Skeletal muscle cell (primary cell): ENCODE measurements at regions not wholly inside any gene's neighbourhood (a gene's known extent, or its start where the extent isn't known, plus 50 kb on each side); places are given as distances from the start of the nearest gene placed in this dataset.

Experiments used
- DNase-seq: peaks from one replicate; pipeline ENCODE4 v3.0.0-alpha.2; 2010; ENCODE audit warnings: low read depth
- H3K4me3 ChIP-seq: 2 replicates; pipeline ENCODE4 v1.5.1; 2011; ENCODE audit warnings: low read depth, mild to moderate bottlenecking, control low read depth, low read length, moderate library complexity

GRCh38 chr20:24823176-24823784 is 125.8 kb upstream of the CST7 start:
- DNase-seq, result no peak
- no peak overlapping the region for H3K4me3 ChIP-seq

DNA sequence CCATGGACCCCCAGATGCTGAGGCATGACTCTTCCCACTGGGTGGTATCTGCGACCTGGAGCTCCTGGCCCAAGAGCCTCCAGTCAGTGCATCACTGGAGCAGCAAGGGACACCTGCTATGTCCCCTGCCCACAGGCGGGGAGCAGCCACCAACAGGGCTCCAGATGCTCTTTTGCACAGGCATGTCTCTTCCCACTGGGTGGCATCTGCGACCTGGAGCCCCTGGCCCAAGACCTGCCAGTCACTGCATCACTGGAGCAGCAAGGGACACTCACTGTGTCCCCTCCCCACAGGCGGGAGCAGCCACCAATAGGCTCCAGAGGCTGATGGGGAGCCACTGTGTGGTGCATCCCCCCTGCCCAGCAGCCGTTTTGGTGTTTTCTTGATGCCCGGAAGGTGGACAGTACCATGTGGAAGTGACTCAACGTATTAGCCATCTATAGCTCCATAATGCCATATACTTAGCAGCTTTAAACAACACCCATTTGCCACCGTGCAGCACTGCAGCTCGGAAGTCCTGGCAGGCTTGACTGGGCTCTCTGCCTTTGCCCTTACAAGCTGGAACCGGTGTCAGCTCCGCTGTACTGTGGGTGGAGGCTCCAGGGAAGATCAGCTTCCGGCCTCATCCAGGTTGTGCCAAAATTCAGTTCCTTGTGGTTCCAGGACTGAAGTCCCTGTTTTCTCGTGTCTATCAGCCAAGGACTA is 124.9 kb upstream of the CST7 start:
- no peak for DNase-seq
- no peak overlapping the region for H3K4me3 ChIP-seq

- DNase-seq, result no peak
- H3K4me3 ChIP-seq, result no peak overlapping the region
Measured at GRCh38 chr20:24825591-24825990, 123.5 kb upstream of the CST7 start.

DNA sequence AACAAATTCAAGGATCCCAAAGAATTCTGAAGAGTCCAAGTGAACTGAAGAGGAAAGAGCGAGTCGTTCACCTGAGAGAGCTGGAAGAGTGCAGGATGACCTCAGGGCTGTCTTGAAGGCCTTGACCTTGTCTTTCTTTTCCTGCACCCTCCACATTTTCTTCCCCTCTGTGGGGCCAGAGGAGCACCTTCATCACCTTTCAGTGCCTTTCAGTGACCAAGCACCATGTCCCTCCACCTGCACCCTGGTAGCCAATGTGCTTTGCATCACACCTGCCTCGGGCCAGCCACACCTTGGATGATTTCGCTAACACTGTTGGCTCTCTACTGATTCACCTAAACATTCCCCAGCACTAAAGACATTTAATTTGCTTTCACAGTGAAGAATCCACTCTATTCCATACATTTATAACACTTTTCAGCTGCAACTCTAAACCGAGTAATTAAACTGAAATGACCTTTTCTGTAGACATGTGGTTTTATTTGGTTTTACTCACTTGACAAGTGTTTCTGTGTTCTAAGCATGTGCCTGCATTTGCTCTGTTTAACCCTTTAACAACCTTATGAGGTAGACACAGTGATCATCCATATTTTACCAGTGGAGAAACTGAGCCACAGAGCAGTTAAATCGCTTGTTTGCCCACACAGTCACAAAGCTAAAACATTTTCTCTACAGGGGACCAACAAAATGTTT is 121.3 kb upstream of the CST7 start:
- no peak for DNase-seq
- H3K4me3 ChIP-seq, result no peak overlapping the region

GRCh38 chr20:24828992-24829648 is 119.9 kb upstream of the CST7 start:
- no peak for DNase-seq
- no peak overlapping the region for H3K4me3 ChIP-seq

DNA sequence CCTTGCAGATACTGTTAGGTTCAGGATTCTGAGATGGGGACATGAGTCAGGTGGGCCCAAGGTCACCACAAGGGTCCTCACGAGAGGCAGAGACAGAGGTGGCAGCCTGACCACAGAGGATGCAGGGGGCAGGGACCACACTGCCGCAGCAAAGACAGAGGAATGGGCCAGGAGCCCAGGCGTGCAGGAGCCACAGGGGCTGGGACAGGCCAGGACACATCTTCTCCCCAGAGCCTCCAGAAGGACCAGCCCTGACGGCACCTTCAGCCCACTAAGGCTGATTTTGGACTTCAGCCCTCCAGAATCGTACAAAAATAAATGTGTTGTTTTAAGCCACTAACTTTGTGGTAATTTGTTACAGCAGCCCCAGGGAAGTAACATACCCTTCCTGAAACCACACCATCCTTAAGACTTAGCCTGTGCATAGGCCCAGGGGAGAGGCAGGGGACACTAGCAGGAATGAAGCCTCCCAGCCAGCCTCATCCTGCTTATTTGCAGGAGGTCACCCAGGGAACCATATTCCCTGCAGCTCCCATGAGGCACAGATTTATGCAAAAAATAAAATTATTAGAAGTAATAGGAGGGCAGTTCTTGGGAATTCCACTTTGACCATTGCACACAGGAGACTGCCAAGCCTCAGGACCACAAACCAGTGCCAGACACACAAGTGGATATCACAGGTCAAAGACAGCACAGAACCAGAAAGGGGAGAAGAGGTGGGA is 119.3 kb upstream of the CST7 start:
- no peak overlapping the region for H3K4me3 ChIP-seq
- DNase-seq, result no peak

GRCh38 chr20:24830649-24831048 is 118.4 kb upstream of the CST7 start:
- H3K4me3 ChIP-seq, result no peak overlapping the region
- DNase-seq, result no peak

DNA sequence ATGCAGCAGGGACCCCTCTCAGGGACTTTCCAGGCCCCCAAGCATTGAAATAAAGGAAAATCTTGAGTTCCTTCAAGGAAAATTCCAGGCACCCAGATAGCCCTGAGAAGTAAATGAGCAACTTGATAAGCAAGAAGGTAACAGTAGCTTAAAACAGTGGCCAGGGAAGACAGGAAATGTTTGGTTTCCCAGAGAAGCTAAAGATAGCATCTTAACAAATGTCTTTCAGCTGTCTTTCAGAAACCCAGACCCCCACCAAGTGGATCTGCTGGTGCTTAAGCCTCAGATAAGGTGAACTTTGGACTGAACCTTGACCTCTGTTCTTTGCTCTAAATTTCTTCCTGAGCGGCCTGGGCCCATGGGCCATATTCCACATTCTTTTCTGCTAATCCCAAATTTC is 117.8 kb upstream of the CST7 start:
- no peak for DNase-seq
- H3K4me3 ChIP-seq, result no peak overlapping the region

GRCh38 chr20:24832518-24832917 is 116.6 kb upstream of the CST7 start:
- no peak overlapping the region for H3K4me3 ChIP-seq
- DNase-seq, result no peak

- no peak for DNase-seq
- no peak overlapping the region for H3K4me3 ChIP-seq
Measured at GRCh38 chr20:24833592-24833991, 115.5 kb upstream of the CST7 start.

DNA sequence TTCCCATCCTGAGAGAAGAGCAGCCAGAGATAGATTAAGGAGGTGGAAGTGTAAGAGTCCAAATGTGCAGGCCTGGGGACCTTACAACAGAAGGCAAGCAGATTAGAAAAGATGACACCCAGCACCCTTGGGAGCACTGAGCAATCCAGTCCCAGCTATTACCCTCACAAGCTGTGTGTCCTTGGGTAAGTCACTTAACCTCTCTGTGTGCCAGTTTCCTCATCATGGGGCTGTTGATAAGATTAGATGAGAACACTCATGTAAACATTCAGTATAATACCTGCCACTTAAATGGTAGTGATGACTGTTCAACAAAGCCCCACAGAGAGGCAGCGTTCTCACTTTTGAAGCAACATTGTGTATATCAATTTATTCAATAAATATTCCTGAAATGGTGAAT is 114.8 kb upstream of the CST7 start:
- no peak for DNase-seq
- no peak overlapping the region for H3K4me3 ChIP-seq

DNA sequence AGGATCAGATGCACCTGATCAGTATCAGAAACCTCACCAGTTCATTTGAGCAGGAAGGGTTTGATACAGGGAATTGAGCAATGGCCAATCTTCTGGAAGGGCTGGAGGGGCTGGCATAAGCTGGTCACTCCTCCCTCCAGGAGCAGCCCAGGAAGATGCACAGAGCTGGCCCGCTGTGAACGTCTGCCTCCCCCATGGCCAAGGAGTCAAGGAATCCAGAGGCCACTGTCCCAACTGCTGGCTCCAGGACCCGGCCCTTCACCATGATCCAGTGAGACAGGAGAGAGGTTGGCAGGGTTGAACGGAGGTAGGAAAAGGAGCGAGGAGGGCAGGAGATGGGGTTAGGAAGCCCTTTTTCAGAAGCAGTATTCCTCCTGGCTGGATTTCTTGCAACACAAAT is 113.9 kb upstream of the CST7 start:
- no peak overlapping the region for H3K4me3 ChIP-seq

DNA sequence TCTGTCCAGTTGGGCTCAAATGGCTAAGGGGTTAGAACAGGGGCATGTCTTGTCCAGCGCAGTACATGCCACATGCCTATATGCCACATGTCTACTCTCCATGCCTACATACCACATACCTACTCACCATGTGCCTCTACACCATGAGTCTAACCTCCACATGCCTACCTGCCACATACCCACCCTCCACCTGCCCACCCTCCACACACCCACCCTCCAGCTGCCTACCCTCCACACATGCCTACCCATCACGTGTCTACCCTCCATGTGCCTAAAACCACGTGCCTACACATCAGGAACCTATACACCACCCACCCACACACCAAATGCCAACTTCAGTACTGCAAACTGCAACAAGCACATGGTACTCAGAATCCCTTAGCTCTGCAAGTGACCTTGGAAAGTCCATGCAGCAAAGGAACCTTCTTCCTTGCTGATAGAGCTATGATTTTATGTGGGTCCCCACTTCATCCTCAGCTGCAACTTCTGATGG is 113.0 kb upstream of the CST7 start:
- no peak for DNase-seq

More for the DNA sequence above, 113.9 kb upstream of the CST7 start:
- DNase-seq, result no peak

DNA sequence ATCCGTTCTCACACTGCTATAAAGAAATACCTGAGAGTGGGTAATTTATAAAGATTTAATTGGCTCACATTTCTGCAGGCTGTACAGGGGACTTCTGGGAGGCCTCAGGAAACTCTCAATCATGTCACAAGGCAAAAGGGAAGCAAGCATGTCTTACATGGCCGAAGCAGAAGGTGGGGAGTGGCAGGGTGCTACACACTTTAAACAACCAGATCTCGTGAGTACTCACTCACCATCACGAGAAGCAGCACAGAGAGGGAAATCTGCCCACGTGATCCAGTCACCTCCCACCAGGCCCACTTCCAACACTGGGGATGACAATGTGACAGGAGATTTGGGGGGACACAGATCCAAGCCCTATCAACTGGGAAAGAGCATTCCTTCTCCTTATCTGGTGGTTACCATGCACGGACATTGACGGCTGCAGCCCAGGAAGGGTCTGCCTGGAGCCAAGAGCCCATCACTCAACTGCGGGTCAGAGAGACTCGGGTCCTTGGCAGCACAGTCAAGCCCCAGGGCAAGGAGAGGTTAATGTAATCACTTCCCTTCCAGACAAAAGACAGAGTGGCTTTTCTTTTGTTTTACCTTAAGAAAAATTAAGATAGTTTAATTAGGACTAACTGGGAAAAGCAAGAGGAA is 112.3 kb upstream of the CST7 start:
- no peak overlapping the region for H3K4me3 ChIP-seq
- no peak for DNase-seq

More for the DNA sequence above, 113.0 kb upstream of the CST7 start:
- H3K4me3 ChIP-seq, result no peak overlapping the region

DNA sequence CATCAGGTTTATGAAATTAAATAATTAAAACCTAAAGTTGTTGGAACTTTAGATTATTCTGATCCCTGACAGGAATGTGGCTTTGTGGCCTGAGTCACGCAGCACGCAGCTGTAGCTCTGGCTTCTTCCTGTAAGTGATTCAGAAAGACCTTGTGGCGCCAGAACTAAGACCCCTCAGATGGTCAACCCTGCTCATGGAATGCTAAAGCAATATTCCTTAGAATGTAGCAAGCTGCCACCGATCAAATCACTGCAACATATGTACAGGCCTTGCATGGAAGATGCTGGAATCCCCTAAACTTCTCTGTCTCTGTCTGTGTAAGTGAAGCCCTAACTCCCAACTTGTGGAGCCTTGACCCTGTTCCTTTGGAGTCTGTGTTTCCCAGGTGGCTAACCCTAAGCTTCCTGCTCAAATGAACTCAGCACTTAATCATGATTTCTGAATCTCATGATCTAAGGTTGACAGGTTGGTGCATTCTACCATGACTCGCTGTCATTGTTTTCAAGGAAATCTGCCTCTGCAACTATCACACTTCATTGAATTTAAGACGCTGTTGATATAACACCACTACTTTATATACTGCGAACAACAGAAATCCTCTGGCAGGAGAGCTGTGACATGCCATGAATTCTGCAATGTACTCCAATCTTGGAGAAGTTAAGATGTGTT is 111.2 kb upstream of the CST7 start:
- H3K4me3 ChIP-seq, result no peak overlapping the region
- DNase-seq, result peak; percentile 24

DNA sequence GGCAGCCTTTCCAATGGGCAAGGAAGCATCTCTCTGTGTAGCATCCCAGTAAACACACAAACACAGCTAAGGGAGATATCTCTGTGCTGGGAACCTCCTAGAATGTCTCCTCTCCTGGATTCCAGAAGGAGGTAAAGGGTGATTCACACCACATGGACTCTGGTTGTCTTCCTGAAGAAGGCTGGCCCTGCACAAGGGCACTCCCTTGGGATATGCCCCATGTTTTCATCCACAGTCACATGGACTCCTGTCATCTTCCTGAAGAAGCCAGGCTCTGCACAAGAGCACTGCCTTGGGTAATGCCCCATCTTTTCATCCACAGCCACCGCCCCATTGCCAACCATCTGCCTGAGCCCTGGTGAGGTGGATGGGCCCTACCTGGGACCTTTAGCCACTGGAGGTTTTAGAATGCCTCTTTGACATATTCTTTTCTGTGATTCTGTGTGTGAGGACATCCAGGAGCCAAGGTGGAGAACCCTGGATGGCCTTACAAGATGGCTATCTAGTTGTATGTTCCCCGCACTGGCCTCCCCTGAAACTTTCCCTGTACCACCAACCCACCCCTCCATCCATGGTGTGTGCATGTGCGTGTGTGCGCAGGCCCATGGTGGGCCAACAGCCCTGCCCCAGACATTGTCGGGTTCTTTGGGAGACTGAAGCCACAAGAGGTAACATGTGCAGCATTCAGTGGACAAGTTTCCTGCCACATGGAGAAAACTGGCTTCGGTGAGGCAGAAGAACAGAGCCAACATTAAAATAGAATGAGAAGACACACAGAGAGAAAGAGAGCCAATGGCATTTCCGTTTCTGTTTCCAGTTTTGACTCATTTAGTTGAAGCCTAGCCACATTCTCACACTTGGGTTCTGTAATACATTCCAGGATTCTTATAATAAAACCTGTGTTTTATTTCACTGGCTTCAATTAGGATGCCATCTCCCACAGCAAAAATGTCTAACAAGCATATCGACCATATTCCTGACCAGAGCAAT is 110.2 kb upstream of the CST7 start:
- H3K4me3 ChIP-seq, result no peak overlapping the region
- no peak for DNase-seq

- no peak for DNase-seq
Measured at GRCh38 chr20:24840121-24840713, 108.9 kb upstream of the CST7 start.

More at GRCh38 chr20:24840121-24840713, 108.9 kb upstream of the CST7 start:
- H3K4me3 ChIP-seq, result no peak overlapping the region
